ENCODE measurements at regions not wholly inside any gene's neighbourhood (a gene's known extent, or its start where the extent isn't known, plus 50 kb on each side); places are given as distances from the start of the nearest gene placed in this dataset.
A peak's percentile ranks its signal among the peaks of the same experiment; 100 is the strongest.

- Histone ChIP-seq H3K4me3 (no peak overlapping the region), H3K4me1 (replicated peaks in 1 of 2; ENCODE audit: control insufficient read depth in 2 of 2, insufficient read depth in 2 of 2, low read length in 2 of 2) (no peaks in the 10 kb centered on the region), H4K20me1 (replicated peaks; ENCODE audit: control insufficient read depth, insufficient read depth, low read length) (no peaks in the 10 kb centered on the region), H3K9me1 (ENCODE audit: control insufficient read depth, insufficient read depth, low read length) (no peaks in the 10 kb centered on the region), H3K9me3 (replicated peaks; ENCODE audit: control insufficient read depth, insufficient read depth, low read depth, low read length) (no peaks in the 10 kb centered on the region), H3K27me3 (ENCODE audit: control insufficient read depth in 2 of 2, insufficient read depth in 2 of 2, low read length in 2 of 2) (no peaks in the 10 kb centered on the region), H2AFZ (ENCODE audit: low read depth, low read length) (no peak overlapping the region), H3K79me2 (ENCODE audit: control insufficient read depth, insufficient read depth, low read length) (no peaks in the 10 kb centered on the region), H3K27ac (ENCODE audit: extremely low read depth, low read depth, low read length) (no peak overlapping the region), H3K9ac (ENCODE audit: insufficient read depth in 1 of 2, low read depth in 2 of 2, low read length in 2 of 2) (no peak overlapping the region), H3K36me3 (ENCODE audit: control insufficient read depth, insufficient read depth, low read length) (no peaks in the 10 kb centered on the region), H3K4me2 (ENCODE audit: insufficient read depth, low read length) (no peak overlapping the region)
- CTCF ChIA-PET (ENCODE audit: low intra/inter-chr PET ratio): no interaction called here
- TF ChIP-seq CEBPG (CRISPR knock-in tag; IDR thresholded peaks at IDR 0.05) (no peak), CEBPG (tag; conservative IDR thresholded peaks at IDR 0.05 in 1 of 2, IDR thresholded peaks at IDR 0.05 in 1 of 2) (peak in 1 of 2 experiments; percentile 70; a peak in 2 of 4 replicates), CEBPB (tag; IDR thresholded peaks at IDR 0.05) (peak; percentile 65), ELF2 (CRISPR knock-in tag; IDR thresholded peaks at IDR 0.05) (no peak)
- POLR2A ChIA-PET: no interaction called here
- no peak for ATAC-seq
- DNase-seq (ENCODE audit: extremely low read depth in 1 of 4, low spot score in 3 of 4): no peak
- intact Hi-C loops (cut with micrococcal nuclease): no loop called here
- WGBS (ENCODE audit: insufficient coverage, low coverage, missing lambda C conversion rate): 0% methylated on average over 3 of the region's 3 CpGs
- in situ Hi-C loops (cut with MboI): no loop called here
- BruUV-seq (replicated peaks): no TSS peak
- FAIRE-seq: no peak
These were observed 74.3 kb upstream of the CREB5 start for GRCh38 chr7:28338041-28338440.

GRCh38 chr7:28343462-28343861 lies 68.9 kb upstream of the CREB5 start:
- no peak overlapping the region for H2AFZ ChIP-seq (ENCODE audit: low read depth, low read length)
- H3K4me2 ChIP-seq (ENCODE audit: insufficient read depth, low read length): no peak overlapping the region
- ATAC-seq: no peak
- in situ Hi-C loops (cut with MboI): no loop called here
- WGBS (ENCODE audit: insufficient coverage, low coverage, missing lambda C conversion rate): 0% methylated on average over 1 of the region's 1 CpG
- H3K9ac ChIP-seq (ENCODE audit: insufficient read depth in 1 of 2, low read depth in 2 of 2, low read length in 2 of 2): no peak overlapping the region
- no peaks in the 10 kb centered on the region for H3K9me1 ChIP-seq (ENCODE audit: control insufficient read depth, insufficient read depth, low read length)
- H3K27ac ChIP-seq (ENCODE audit: extremely low read depth, low read depth, low read length): no peak overlapping the region
- POLR2A ChIA-PET: no interaction called here
- H4K20me1 ChIP-seq (replicated peaks; ENCODE audit: control insufficient read depth, insufficient read depth, low read length): no peaks in the 10 kb centered on the region
- H3K27me3 ChIP-seq (ENCODE audit: control insufficient read depth in 2 of 2, insufficient read depth in 2 of 2, low read length in 2 of 2): peaks cover 0 to 1% of the 10 kb centered on the region in 2 experiments; a peak in 2 of 5 replicates
- no peak for FAIRE-seq
- H3K4me3 ChIP-seq: no peak overlapping the region
- DNase-seq (ENCODE audit: extremely low read depth in 1 of 4, low spot score in 3 of 4): no peak
- H3K9me3 ChIP-seq (replicated peaks; ENCODE audit: control insufficient read depth, insufficient read depth, low read depth, low read length): no peaks in the 10 kb centered on the region
- H3K36me3 ChIP-seq (ENCODE audit: control insufficient read depth, insufficient read depth, low read length): no peaks in the 10 kb centered on the region
- CTCF ChIA-PET (ENCODE audit: low intra/inter-chr PET ratio): no interaction called here
- H3K79me2 ChIP-seq (ENCODE audit: control insufficient read depth, insufficient read depth, low read length): no peaks in the 10 kb centered on the region
- H3K4me1 ChIP-seq (replicated peaks in 1 of 2; ENCODE audit: control insufficient read depth in 2 of 2, insufficient read depth in 2 of 2, low read length in 2 of 2): no peaks in the 10 kb centered on the region
- no TSS peak for BruUV-seq (replicated peaks)
- intact Hi-C loops (cut with micrococcal nuclease): no loop called here
- no peak for TF ChIP-seq BMI1 (IDR thresholded peaks at IDR 0.05; ENCODE audit: low read length)
- TF ChIP-seq DPF2 (IDR thresholded peaks at IDR 0.05): no peak
- TF ChIP-seq ASH1L (IDR thresholded peaks at IDR 0.05; ENCODE audit: borderline replicate concordance, low read depth, partially characterized antibody): no peak
- no peak for TF ChIP-seq RFX7 (CRISPR knock-in tag; IDR thresholded peaks at IDR 0.05)
- TF ChIP-seq ZNF395 (CRISPR knock-in tag; IDR thresholded peaks at IDR 0.05): no peak
- TF ChIP-seq BHLHE40 (IDR thresholded peaks at IDR 0.05; ENCODE audit: low read length): no peak
- no peak for TF ChIP-seq NONO (IDR thresholded peaks at IDR 0.05; ENCODE audit: low read depth in 2 of 2, low read length in 1 of 2)
- TF ChIP-seq IRF9 (tag; IDR thresholded peaks at IDR 0.05): peak; percentile 51; the same call in 1 of the 2 replicates
- no peak for TF ChIP-seq CEBPG (CRISPR knock-in tag; IDR thresholded peaks at IDR 0.05)
- peak; percentile 70 to 99 for TF ChIP-seq CEBPG (tag; conservative IDR thresholded peaks at IDR 0.05 in 1 of 2, IDR thresholded peaks at IDR 0.05 in 1 of 2)
- peak; percentile 93 for TF ChIP-seq CEBPB (tag; IDR thresholded peaks at IDR 0.05)
- no peak for TF ChIP-seq ZNF165 (CRISPR knock-in tag; IDR thresholded peaks at IDR 0.05; ENCODE audit: borderline replicate concordance)
- no peak for TF ChIP-seq ARHGAP35 (IDR thresholded peaks at IDR 0.05; ENCODE audit: partially characterized antibody)
- TF ChIP-seq ZNF212 (CRISPR knock-in tag; IDR thresholded peaks at IDR 0.05): no peak
